Ascending aorta (tissue), 2 donors: ENCODE measurements at regions not wholly inside any gene's neighbourhood (a gene's known extent, or its start where the extent isn't known, plus 50 kb on each side); places are given as distances from the start of the nearest gene placed in this dataset.

ENCODE experiments used
- DNase-seq, 2 donors: peaks; one replicate each; pipeline ENCODE4 v3.0.0-alpha.2; 2019; ENCODE audit warnings: low spot score in 2 of 2
- H3K27ac ChIP-seq, 2 donors: fragments of 200-600 bp; sonication (generic); one replicate each; pipeline ENCODE4 v1.5.1; 2016 to 2017; ENCODE audit warnings: mild to moderate bottlenecking in 1 of 2
- H3K27me3 ChIP-seq: fragments of 200-600 bp; sonication (generic); one replicate; pipeline ENCODE4 v1.5.1; 2017
- H3K36me3 ChIP-seq, 2 donors: fragments of 200-600 bp; sonication (generic); one replicate each; pipeline ENCODE4 v1.5.1; 2016
- H3K4me1 ChIP-seq, 2 donors: fragments of 200-600 bp; sonication (generic); one replicate each; pipeline ENCODE4 v1.5.1; 2016 to 2017; ENCODE audit warnings: mild to moderate bottlenecking in 1 of 2
- H3K4me3 ChIP-seq, 2 donors: fragments of 200-600 bp; sonication (generic); one replicate each; pipeline ENCODE4 v1.5.1; 2016 to 2017; ENCODE audit warnings: mild to moderate bottlenecking in 1 of 2
- H3K9me3 ChIP-seq, 2 donors: fragments of 200-600 bp; sonication (generic); one replicate each; pipeline ENCODE4 v1.5.1; 2016
- intact Hi-C: fragments of 100-400 bp; cut with DNase I; formaldehyde crosslinking; loops from one replicate; pipeline ENCODE4 v1.15.1; 2023
- TF ChIP-seq, protein P1 (sequence below), 3 experiments: fragments of 200-600 bp in 2 of 3; fragments of 450-650 bp in 1 of 3; sonication (generic) in 2 of 3; IDR thresholded peaks; one replicate each; pipeline ENCODE4 v1.5.1; 2016 to 2019; ENCODE audit warnings: antibody characterized with exemption in 3 of 3, mild to moderate bottlenecking in 1 of 3, moderate library complexity in 1 of 3

DNA sequence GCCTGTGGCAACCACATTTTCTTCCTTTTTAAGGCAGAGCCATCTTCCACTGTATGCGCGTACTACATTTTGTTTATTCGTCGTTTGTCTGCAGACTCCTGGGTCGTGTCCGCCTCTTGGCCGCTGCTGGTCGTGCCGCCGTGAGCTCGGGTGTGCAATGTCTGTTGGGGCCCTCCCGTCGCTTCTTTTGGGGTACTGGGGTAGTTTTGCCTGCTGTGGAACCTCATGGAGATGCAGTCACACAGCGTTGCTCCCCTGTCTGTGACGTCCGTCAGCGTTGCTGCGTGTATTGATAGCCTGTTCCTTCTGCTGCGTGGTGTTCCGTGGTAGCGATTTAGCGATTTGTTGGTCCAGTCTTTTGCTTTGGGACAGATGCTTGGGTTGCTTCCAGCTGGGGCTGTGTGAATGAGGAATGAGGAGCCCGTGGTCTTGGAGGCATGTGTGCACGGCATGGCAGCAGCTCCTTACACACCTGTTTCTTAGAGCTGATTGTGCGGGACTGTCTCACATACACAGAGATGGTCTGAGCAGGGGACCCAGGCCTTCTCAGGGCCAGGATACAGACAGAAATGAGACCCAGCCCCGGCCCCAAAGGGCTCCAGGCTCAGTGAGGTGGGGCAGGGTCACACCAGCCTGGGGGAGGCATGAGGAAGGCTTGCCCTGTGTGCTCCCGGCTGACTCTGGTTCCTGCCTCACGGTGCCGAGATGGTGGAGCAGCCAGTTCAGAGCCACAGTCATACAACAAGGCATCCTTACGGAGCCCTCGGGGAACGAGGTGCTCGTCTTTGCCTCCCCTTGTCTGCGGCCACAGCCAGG, 78.4 kb upstream of the GSE1 start:
- no peak overlapping the region for H3K27ac ChIP-seq
- peaks cover 0 to 5% of the 10 kb centered on the region in 2 donors for H3K9me3 ChIP-seq
- no peak overlapping the region for H3K4me3 ChIP-seq
- intact Hi-C loops: no loop called here
- H3K27me3 ChIP-seq: no peaks in the 10 kb centered on the region
- TF ChIP-seq, protein P1, sequence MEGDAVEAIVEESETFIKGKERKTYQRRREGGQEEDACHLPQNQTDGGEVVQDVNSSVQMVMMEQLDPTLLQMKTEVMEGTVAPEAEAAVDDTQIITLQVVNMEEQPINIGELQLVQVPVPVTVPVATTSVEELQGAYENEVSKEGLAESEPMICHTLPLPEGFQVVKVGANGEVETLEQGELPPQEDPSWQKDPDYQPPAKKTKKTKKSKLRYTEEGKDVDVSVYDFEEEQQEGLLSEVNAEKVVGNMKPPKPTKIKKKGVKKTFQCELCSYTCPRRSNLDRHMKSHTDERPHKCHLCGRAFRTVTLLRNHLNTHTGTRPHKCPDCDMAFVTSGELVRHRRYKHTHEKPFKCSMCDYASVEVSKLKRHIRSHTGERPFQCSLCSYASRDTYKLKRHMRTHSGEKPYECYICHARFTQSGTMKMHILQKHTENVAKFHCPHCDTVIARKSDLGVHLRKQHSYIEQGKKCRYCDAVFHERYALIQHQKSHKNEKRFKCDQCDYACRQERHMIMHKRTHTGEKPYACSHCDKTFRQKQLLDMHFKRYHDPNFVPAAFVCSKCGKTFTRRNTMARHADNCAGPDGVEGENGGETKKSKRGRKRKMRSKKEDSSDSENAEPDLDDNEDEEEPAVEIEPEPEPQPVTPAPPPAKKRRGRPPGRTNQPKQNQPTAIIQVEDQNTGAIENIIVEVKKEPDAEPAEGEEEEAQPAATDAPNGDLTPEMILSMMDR (IDR thresholded peaks at IDR 0.05): no peak
- H3K36me3 ChIP-seq: peaks cover 0 to 4% of the 10 kb centered on the region in 2 donors
- H3K4me1 ChIP-seq: no peaks in the 10 kb centered on the region
- no peak for DNase-seq

DNA sequence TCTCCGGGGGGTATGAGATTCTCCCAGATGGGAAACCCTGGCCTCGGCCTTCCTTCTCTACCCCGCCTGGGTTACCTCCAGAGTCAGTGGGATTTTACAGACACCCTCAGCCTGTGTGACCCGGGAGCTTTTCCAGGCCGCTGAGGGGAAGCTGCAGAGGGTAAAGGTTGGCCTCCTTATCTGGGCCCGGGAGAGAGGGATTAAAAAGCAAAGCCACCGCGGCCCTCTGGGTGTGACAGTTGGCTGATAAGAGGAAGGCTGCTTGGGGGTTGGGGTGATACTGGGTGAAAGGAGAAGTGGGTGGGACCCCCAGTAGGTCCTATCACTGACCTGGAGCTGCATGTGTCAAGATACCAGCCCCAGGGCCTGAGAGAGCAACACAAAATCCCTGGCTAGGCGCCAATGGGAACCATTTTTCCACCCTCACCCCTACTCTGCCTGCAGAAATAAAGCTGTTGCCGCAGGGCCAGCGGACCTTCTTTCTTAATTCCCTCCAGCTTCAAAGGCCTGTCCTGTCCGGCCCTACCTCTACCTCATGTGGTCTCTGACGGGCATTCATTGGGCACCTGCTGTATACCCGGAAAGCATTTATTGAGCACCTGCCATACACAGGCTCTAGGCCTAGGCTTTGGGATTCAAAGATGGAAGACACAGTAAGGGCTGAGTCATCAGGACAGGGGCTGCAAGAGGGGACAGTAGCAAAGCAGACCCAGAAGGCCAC, 77.6 kb upstream of the GSE1 start:
- Histone ChIP-seq H3K27me3 (no peaks in the 10 kb centered on the region), H3K27ac (no peak overlapping the region), H3K4me3 (no peak overlapping the region), H3K4me1 (no peaks in the 10 kb centered on the region), H3K36me3 (peaks cover 0 to 4% of the 10 kb centered on the region in 2 donors), H3K9me3 (peaks cover 0 to 7% of the 10 kb centered on the region in 2 donors)
- TF ChIP-seq, protein P1 (IDR thresholded peaks at IDR 0.05): no peak
- intact Hi-C loops: no loop called here
- DNase-seq: no peak

DNA sequence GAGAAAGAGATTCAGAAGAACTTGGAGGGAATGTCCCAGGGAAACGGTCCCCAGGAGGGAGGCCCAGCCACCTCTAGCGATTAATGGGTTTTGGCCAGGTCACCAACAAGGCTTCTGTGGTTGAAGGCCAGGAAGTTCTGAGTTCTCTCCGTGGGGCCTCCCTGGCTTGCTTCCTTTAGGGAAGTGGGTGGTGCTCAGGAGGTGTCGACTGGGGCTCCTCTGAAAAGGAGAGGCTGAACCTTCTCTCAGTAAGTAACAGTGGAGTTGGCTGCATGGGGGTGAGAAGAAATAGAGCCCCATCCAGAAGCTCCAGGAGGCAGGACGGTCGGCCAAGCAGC, 77.1 kb upstream of the GSE1 start:
- Histone ChIP-seq H3K4me3 (no peak overlapping the region), H3K27me3 (no peaks in the 10 kb centered on the region), H3K27ac (no peak overlapping the region), H3K9me3 (peaks cover 0 to 7% of the 10 kb centered on the region in 2 donors), H3K36me3 (peaks cover 0 to 4% of the 10 kb centered on the region in 2 donors), H3K4me1 (no peaks in the 10 kb centered on the region)
- TF ChIP-seq, protein P1 (IDR thresholded peaks at IDR 0.05): no peak
- intact Hi-C loops: no loop called here
- DNase-seq: no peak

DNA sequence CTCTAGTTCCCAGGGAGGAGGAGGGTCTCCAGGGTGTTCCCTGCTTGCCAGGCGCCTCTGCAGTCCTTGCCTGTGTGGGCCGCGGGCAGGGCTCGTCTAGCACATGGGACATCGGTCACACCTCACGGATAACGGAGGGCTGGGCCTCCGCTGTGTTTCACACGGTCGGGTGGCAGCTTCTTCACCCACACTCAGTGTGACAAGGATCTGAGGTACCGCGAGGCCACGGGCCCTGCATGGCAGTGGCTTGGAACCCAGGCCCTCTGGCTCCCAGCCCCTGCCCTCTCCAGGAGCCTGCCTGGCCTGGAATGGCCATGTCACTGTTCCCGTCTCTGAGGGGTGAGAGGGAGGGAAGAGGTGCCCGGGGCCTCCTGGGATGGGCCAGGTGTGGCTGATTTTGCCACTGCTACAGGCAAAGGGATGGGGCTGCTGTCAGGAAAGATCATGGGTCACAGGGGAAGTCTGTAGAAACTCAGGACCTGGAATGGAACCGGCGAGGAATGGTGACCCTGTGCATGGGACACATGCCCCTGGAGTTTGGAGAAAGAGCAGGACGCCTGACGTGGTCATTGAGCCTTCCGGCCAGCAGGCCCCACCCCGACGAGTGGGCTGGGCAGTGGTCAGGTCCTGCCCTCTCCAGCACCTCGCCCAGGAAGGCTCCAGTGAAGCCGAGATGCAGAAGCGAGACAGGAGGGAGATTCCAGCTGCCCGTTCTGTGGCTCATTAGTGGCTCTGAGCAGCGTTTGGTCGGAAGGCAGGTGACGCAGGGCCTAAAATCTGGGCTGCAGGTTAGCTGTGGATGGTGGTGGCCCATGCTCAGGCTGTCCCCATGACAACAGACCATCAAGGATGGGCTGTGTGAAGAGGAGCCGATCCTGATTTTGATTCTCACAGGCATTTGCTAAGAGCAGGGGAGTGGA, 76.5 kb upstream of the GSE1 start:
- H3K4me3 ChIP-seq: no peak overlapping the region
- DNase-seq: no peak
- peaks cover 0 to 7% of the 10 kb centered on the region in 2 donors for H3K9me3 ChIP-seq
- intact Hi-C loops: no loop called here
- H3K27me3 ChIP-seq: no peaks in the 10 kb centered on the region
- no peak overlapping the region for H3K27ac ChIP-seq
- TF ChIP-seq, protein P1 (IDR thresholded peaks at IDR 0.05): no peak
- H3K36me3 ChIP-seq: peaks cover 0 to 4% of the 10 kb centered on the region in 2 donors
- no peaks in the 10 kb centered on the region for H3K4me1 ChIP-seq

DNA sequence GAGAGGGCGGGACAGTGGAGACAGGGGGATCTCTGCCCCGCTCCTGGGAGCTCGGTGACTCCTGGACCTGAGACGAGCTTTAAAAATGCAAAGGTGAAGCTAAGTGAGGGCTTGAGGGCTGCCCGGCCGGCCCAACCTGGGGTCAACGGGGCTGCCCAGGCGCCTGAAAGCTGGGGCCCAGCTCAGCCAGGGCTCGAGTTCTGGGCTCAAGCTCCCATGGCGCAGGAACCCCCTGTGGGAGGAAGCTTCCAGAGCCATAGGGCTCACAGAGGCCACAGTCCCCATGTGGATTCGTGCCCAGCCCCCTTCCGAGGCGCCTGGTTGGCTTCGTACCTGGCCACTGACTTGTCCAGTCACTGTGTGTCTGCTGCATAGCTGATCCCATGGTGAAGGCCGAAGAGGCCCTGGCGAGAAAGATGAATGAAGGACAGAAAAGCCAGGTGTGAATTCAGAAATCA, 75.8 kb upstream of the GSE1 start:
- Histone ChIP-seq H3K4me1 (no peaks in the 10 kb centered on the region), H3K27me3 (no peaks in the 10 kb centered on the region), H3K36me3 (peaks cover 0 to 4% of the 10 kb centered on the region in 2 donors), H3K4me3 (no peak overlapping the region), H3K27ac (no peak overlapping the region), H3K9me3 (peaks cover 0 to 7% of the 10 kb centered on the region in 2 donors)
- DNase-seq: no peak
- TF ChIP-seq, protein P1 (IDR thresholded peaks at IDR 0.05): no peak
- intact Hi-C loops: no loop called here
